HL-60 (cell line): ENCODE measurements at regions not wholly inside any gene's neighbourhood (a gene's known extent, or its start where the extent isn't known, plus 50 kb on each side); places are given as distances from the start of the nearest gene placed in this dataset.
A peak's percentile ranks its signal among the peaks of the same experiment; 100 is the strongest.

ENCODE experiments used
- DNase-seq, 2 experiments: peaks; one replicate each; pipeline ENCODE4 v3.0.0-alpha.2; 2010 to 2020; ENCODE audit warnings: low read depth in 1 of 2, low spot score in 1 of 2
- H3K27ac ChIP-seq: fragments of 250-450 bp; sonication (Bioruptor Pico); replicated peaks from 2 replicates; pipeline ENCODE4 v1.5.1; 2020; ENCODE audit warnings: mild to moderate bottlenecking, moderate library complexity
- H3K27me3 ChIP-seq: fragments of 250-450 bp; sonication (Bioruptor Pico); 2 replicates; pipeline ENCODE4 v1.5.1; 2021; ENCODE audit warnings: mild to moderate bottlenecking, moderate library complexity; ENCODE audit not compliant: insufficient read depth, poor library complexity, severe bottlenecking
- H3K4me3 ChIP-seq: replicated peaks from 2 replicates; pipeline ENCODE4 v1.5.1; 2011; ENCODE audit warnings: mild to moderate bottlenecking, control low read depth, low read length; ENCODE audit not compliant: insufficient read depth
- GABPA ChIP-seq: IDR thresholded peaks from 2 replicates; pipeline ENCODE4 v1.6.1; 2012; ENCODE audit warnings: low read depth
- POLR2AphosphoS5 ChIP-seq: IDR thresholded peaks from 2 replicates; pipeline ENCODE4 v1.6.1; 2012; ENCODE audit warnings: low read depth
- SPI1 ChIP-seq: IDR thresholded peaks from 2 replicates; pipeline ENCODE4 v1.6.1; 2012; ENCODE audit warnings: low read depth, mild to moderate bottlenecking, borderline replicate concordance
- TF ChIP-seq, protein P1 (sequence below): IDR thresholded peaks from 2 replicates; pipeline ENCODE4 v1.6.1; 2012; ENCODE audit warnings: low read depth; ENCODE audit not compliant: insufficient replicate concordance
- TF ChIP-seq, protein P2 (sequence below): IDR thresholded peaks from one replicate; pipeline ENCODE4 v1.5.1; 2011; ENCODE audit warnings: low read length, control low read depth, inconsistent platforms; ENCODE audit not compliant: insufficient read depth

DNA sequence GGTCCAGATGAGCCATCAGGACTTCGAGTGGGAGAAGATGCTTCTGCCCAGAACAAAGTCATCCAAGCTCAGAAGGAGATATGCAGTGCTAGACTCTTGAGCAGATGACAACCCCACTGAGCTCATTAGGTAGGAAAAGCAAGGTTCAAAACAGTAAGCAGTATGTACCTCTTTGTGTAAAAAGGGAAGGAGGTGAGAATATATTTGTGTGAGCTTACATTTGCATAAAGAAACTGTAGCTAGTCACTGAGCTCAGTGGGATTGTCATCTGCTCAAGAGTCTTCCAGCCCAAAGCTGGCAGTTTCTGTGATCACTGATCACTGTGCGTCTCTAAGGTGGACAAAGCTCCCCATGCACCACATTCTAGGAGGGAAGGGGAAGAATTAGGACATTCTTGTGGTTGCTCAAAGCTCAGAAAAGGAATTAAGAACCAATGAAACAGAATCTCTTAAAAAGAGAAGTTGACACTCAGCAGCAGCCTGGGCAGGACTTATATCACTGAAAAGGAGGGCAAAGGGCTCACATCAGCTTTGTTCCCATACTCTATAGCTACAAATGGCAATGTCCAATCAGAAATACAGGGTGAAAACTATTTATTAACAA lies 90.0 kb upstream of the MAFB start:
- TF ChIP-seq, protein P1, sequence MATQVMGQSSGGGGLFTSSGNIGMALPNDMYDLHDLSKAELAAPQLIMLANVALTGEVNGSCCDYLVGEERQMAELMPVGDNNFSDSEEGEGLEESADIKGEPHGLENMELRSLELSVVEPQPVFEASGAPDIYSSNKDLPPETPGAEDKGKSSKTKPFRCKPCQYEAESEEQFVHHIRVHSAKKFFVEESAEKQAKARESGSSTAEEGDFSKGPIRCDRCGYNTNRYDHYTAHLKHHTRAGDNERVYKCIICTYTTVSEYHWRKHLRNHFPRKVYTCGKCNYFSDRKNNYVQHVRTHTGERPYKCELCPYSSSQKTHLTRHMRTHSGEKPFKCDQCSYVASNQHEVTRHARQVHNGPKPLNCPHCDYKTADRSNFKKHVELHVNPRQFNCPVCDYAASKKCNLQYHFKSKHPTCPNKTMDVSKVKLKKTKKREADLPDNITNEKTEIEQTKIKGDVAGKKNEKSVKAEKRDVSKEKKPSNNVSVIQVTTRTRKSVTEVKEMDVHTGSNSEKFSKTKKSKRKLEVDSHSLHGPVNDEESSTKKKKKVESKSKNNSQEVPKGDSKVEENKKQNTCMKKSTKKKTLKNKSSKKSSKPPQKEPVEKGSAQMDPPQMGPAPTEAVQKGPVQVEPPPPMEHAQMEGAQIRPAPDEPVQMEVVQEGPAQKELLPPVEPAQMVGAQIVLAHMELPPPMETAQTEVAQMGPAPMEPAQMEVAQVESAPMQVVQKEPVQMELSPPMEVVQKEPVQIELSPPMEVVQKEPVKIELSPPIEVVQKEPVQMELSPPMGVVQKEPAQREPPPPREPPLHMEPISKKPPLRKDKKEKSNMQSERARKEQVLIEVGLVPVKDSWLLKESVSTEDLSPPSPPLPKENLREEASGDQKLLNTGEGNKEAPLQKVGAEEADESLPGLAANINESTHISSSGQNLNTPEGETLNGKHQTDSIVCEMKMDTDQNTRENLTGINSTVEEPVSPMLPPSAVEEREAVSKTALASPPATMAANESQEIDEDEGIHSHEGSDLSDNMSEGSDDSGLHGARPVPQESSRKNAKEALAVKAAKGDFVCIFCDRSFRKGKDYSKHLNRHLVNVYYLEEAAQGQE = no peak
- TF ChIP-seq POLR2AphosphoS5 (no peak), SPI1 (no peak), GABPA (no peak)
- TF ChIP-seq, protein P2, sequence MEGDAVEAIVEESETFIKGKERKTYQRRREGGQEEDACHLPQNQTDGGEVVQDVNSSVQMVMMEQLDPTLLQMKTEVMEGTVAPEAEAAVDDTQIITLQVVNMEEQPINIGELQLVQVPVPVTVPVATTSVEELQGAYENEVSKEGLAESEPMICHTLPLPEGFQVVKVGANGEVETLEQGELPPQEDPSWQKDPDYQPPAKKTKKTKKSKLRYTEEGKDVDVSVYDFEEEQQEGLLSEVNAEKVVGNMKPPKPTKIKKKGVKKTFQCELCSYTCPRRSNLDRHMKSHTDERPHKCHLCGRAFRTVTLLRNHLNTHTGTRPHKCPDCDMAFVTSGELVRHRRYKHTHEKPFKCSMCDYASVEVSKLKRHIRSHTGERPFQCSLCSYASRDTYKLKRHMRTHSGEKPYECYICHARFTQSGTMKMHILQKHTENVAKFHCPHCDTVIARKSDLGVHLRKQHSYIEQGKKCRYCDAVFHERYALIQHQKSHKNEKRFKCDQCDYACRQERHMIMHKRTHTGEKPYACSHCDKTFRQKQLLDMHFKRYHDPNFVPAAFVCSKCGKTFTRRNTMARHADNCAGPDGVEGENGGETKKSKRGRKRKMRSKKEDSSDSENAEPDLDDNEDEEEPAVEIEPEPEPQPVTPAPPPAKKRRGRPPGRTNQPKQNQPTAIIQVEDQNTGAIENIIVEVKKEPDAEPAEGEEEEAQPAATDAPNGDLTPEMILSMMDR = no peak
- no peak overlapping the region for H3K4me3 ChIP-seq
- peak in 1 of 2 experiments; percentile 42 for DNase-seq
- peaks cover 8% of the 10 kb centered on the region for H3K27me3 ChIP-seq
- H3K27ac ChIP-seq = no peak overlapping the region

DNA sequence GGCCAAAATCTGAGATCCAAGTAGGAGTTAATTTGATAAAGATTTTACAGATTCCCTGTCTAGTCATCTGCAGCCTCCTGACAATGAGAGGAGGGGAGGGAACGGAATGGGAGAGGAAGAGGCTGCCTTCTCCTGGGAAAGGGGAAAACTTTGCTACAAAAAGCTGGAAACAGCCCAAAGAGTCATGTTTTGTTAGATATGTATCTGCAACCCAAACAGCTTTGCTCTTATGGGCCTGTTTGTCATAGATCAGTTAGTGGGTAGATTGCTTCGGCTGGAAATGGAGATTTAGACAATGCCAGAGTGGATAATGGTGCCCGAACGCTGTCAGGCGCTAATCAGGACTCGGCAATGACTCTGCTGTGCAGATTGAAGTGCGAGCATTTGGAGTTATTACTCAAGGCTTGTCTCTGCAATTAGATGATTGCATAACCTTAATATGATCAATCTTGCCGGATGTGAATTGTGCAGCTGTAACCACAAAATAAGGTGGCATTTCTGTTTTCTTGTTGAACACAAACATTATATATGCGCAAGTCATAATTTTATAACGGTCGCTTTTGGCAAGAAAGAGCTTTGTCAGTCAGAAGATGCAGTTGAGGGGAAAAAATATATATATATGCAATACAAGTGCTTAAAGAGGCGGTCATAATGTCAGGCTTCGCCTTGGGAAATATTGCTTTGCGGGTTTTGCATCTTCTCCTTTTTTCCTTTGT lies 92.4 kb upstream of the MAFB start:
- peak; percentile 44 to 71 for DNase-seq
- H3K4me3 ChIP-seq = no peak overlapping the region
- TF ChIP-seq, protein P2 = no peak
- no peak for TF ChIP-seq POLR2AphosphoS5
- TF ChIP-seq, protein P1 = no peak
- no peak overlapping the region for H3K27ac ChIP-seq
- peaks cover 8% of the 10 kb centered on the region for H3K27me3 ChIP-seq

DNA sequence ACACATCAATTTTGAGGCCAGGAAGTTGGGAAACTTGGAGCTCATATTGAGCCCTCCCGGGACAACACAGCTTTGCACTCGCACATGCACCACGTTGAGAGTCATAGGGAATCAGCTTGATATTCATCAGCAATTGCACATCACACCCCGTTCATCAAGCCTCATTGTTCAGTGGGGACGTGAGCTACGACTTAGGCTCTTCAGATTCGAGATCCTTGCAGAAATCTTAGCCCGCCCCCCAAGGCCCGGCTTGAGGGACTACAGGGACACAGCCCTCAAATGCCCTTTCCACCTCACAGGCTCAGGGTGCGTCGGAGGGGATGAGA lies 93.0 kb upstream of the MAFB start:
- peak; percentile 46 to 74 for DNase-seq
- H3K27me3 ChIP-seq = peaks cover 8% of the 10 kb centered on the region
- H3K27ac ChIP-seq = no peak overlapping the region
- TF ChIP-seq POLR2AphosphoS5 (no peak), SPI1 (no peak)
- TF ChIP-seq, protein P2 = no peak
- TF ChIP-seq, protein P1 = no peak
- no peak overlapping the region for H3K4me3 ChIP-seq
